Kidney (tissue), 13 donors: ENCODE measurements at regions not wholly inside any gene's neighbourhood (a gene's known extent, or its start where the extent isn't known, plus 50 kb on each side); places are given as distances from the start of the nearest gene placed in this dataset.

Experiments
- DNase-seq, 5 donors: peaks; one replicate each; pipeline ENCODE4 v3.0.0-alpha.2; 2013 to 2020
- FAIRE-seq: peaks from 2 replicates; lab custom pipeline; 2012; peaks lifted over from hg19 to GRCh38; lab: Jason Lieb, UNC
- H3K27ac ChIP-seq, 2 donors: one replicate each; pipeline ENCODE4 v1.7.0; 2013; ENCODE audit warnings: low read depth in 2 of 2, low read length in 2 of 2, inconsistent platforms in 1 of 2
- H3K27me3 ChIP-seq: one replicate; pipeline ENCODE4 v1.7.1; 2013; ENCODE audit warnings: low read length, inconsistent platforms; ENCODE audit not compliant: control insufficient read depth, insufficient read depth
- H3K36me3 ChIP-seq, 3 donors: one replicate each; pipeline versions ENCODE4 v1.7.0 to v1.7.1; 2013; ENCODE audit warnings: low read length in 3 of 3, control low read depth in 1 of 3, inconsistent platforms in 1 of 3; ENCODE audit not compliant: insufficient read depth in 3 of 3, control insufficient read depth in 2 of 3
- H3K4me1 ChIP-seq, 3 donors: one replicate each; pipeline versions ENCODE4 v1.7.0 to v1.7.1; 2013; ENCODE audit warnings: low read length in 3 of 3, inconsistent platforms in 1 of 3, low read depth in 1 of 3; ENCODE audit not compliant: control insufficient read depth in 2 of 3, insufficient read depth in 2 of 3
- H3K4me3 ChIP-seq, 3 donors: one replicate each; pipeline versions ENCODE4 v1.7.0 to v1.8.1; 2013; ENCODE audit warnings: low read length in 3 of 3, control low read depth in 1 of 3, inconsistent platforms in 1 of 3
- H3K9ac ChIP-seq, 3 donors: one replicate each; pipeline versions ENCODE4 v1.7.0 to v1.7.1; 2013; ENCODE audit warnings: low read length in 3 of 3, control low read depth in 1 of 3, inconsistent platforms in 1 of 3
- H3K9me3 ChIP-seq, 3 donors: one replicate each; pipeline versions ENCODE4 v1.7.0 to v1.7.1; 2013; ENCODE audit warnings: low read length in 3 of 3, control low read depth in 1 of 3, inconsistent platforms in 1 of 3; ENCODE audit not compliant: control insufficient read depth in 2 of 3, insufficient read depth in 1 of 3
- CTCF ChIP-seq: IDR thresholded peaks from 3 replicates; pipeline ENCODE4 v1.5.1; 2012; ENCODE audit warnings: mild to moderate bottlenecking, moderate library complexity, borderline replicate concordance; ENCODE audit not compliant: insufficient read depth; ENCODE audit errors: extremely low read depth
- intact Hi-C: fragments of 100-400 bp; cut with DNase I; formaldehyde crosslinking; loops from one replicate; pipeline ENCODE4 v1.11.1; 2022
- donor health status: control.
- donor health status: control.
- donor health status: control.
- donor health status: control.
- donor health status: control.
- donor health status: DM: yes; HTN: yes; CAD: no.
- donor health status: Normal renal cell carcinoma (clear cell type).

- TF ChIP-seq CTCF, result no peak
- Histone ChIP-seq H3K36me3 (no peaks in the 10 kb centered on the region), H3K4me3 (no peak overlapping the region), H3K9ac (no peak overlapping the region), H3K27me3 (no peaks in the 10 kb centered on the region), H3K4me1 (no peaks in the 10 kb centered on the region), H3K9me3 (no peaks in the 10 kb centered on the region), H3K27ac (no peak overlapping the region)
- FAIRE-seq (no peak), DNase-seq (no peak)
- intact Hi-C loops, result no loop called here
These were observed 56.4 kb upstream of the PRSS58 start for GRCh38 chr7:142314281-142314680.

GRCh38 chr7:142313528-142313927, 55.7 kb upstream of the PRSS58 start:
- FAIRE-seq (no peak), DNase-seq (no peak)
- H3K27ac ChIP-seq, result no peak overlapping the region
- no peak overlapping the region for H3K4me3 ChIP-seq
- TF ChIP-seq CTCF, result no peak
- H3K27me3 ChIP-seq, result no peaks in the 10 kb centered on the region
- no peaks in the 10 kb centered on the region for H3K9me3 ChIP-seq
- no peak overlapping the region for H3K9ac ChIP-seq
- intact Hi-C loops, result no loop called here
- H3K36me3 ChIP-seq, result no peaks in the 10 kb centered on the region
- no peaks in the 10 kb centered on the region for H3K4me1 ChIP-seq

GRCh38 chr7:142311876-142312275, 54.0 kb upstream of the PRSS58 start:
- H3K9me3 ChIP-seq, result no peaks in the 10 kb centered on the region
- no peak overlapping the region for H3K27ac ChIP-seq
- H3K27me3 ChIP-seq, result no peaks in the 10 kb centered on the region
- FAIRE-seq (no peak), DNase-seq (no peak)
- H3K4me3 ChIP-seq, result no peak overlapping the region
- intact Hi-C loops, result no loop called here
- H3K36me3 ChIP-seq, result no peaks in the 10 kb centered on the region
- no peaks in the 10 kb centered on the region for H3K4me1 ChIP-seq
- no peak overlapping the region for H3K9ac ChIP-seq
- TF ChIP-seq CTCF, result no peak

GRCh38 chr7:142308918-142309317, 51.1 kb upstream of the PRSS58 start:
- DNase-seq (no peak), FAIRE-seq (no peak)
- no peak overlapping the region for H3K4me3 ChIP-seq
- H3K36me3 ChIP-seq, result no peaks in the 10 kb centered on the region
- no peak overlapping the region for H3K27ac ChIP-seq
- intact Hi-C loops, result no loop called here
- no peak for TF ChIP-seq CTCF
- H3K27me3 ChIP-seq, result no peaks in the 10 kb centered on the region
- no peaks in the 10 kb centered on the region for H3K4me1 ChIP-seq
- H3K9me3 ChIP-seq, result no peaks in the 10 kb centered on the region
- no peak overlapping the region for H3K9ac ChIP-seq
